Vagina (tissue), 2 donors: ENCODE measurements at regions not wholly inside any gene's neighbourhood (a gene's known extent, or its start where the extent isn't known, plus 50 kb on each side); places are given as distances from the start of the nearest gene placed in this dataset.

Source experiments
- POLR2A ChIP-seq, 2 donors: fragments of 450-650 bp; IDR thresholded peaks; one replicate each; pipeline ENCODE4 v1.6.1; 2017; ENCODE audit warnings: antibody characterized with exemption in 2 of 2, mild to moderate bottlenecking in 2 of 2, moderate library complexity in 2 of 2
- TF ChIP-seq, protein P1 (sequence below), 3 experiments: fragments of 450-650 bp in 2 of 3; fragments of 200-600 bp in 1 of 3; sonication (generic) in 1 of 3; IDR thresholded peaks; one replicate each; pipeline ENCODE4 v1.5.1; 2017 to 2019; ENCODE audit warnings: antibody characterized with exemption in 3 of 3, mild to moderate bottlenecking in 2 of 3, moderate library complexity in 2 of 3

- no peak for TF ChIP-seq POLR2A (IDR thresholded peaks at IDR 0.05)
- TF ChIP-seq, protein P1, sequence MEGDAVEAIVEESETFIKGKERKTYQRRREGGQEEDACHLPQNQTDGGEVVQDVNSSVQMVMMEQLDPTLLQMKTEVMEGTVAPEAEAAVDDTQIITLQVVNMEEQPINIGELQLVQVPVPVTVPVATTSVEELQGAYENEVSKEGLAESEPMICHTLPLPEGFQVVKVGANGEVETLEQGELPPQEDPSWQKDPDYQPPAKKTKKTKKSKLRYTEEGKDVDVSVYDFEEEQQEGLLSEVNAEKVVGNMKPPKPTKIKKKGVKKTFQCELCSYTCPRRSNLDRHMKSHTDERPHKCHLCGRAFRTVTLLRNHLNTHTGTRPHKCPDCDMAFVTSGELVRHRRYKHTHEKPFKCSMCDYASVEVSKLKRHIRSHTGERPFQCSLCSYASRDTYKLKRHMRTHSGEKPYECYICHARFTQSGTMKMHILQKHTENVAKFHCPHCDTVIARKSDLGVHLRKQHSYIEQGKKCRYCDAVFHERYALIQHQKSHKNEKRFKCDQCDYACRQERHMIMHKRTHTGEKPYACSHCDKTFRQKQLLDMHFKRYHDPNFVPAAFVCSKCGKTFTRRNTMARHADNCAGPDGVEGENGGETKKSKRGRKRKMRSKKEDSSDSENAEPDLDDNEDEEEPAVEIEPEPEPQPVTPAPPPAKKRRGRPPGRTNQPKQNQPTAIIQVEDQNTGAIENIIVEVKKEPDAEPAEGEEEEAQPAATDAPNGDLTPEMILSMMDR (IDR thresholded peaks at IDR 0.05) = no peak
Observed at GRCh38 chr9:95801797-95802196, 73.7 kb upstream of the ERCC6L2 start.
